GM12874 (cell line): ENCODE measurements at regions not wholly inside any gene's neighbourhood (a gene's known extent, or its start where the extent isn't known, plus 50 kb on each side); places are given as distances from the start of the nearest gene placed in this dataset.

Source experiments
- TF ChIP-seq, protein P1 (sequence below): IDR thresholded peaks from 2 replicates; pipeline ENCODE4 v1.5.1; 2011; ENCODE audit warnings: low read depth, mild to moderate bottlenecking, control low read depth, low read length, moderate library complexity; ENCODE audit not compliant: insufficient read depth

DNA sequence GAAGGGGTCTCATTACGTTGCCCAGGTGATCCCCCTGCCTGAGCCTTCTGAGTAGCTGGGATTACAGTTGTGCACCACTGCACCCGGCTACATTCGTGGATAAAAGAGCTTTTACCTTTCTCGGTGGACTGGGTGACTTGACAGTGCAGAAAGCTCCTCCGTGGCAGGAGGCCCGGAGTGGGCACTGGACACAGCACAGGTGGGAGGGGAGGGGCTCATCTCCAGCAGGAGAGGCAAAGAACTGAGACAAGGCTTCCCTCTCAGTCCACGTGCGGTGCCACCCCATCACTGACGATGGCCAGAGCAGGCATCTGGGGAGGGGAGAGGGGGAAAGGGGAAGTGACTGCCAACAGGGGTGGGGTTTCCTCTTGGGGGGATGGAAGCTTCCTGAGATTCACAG, 118.4 kb downstream of the SHANK2 start:
- TF ChIP-seq, protein P1, sequence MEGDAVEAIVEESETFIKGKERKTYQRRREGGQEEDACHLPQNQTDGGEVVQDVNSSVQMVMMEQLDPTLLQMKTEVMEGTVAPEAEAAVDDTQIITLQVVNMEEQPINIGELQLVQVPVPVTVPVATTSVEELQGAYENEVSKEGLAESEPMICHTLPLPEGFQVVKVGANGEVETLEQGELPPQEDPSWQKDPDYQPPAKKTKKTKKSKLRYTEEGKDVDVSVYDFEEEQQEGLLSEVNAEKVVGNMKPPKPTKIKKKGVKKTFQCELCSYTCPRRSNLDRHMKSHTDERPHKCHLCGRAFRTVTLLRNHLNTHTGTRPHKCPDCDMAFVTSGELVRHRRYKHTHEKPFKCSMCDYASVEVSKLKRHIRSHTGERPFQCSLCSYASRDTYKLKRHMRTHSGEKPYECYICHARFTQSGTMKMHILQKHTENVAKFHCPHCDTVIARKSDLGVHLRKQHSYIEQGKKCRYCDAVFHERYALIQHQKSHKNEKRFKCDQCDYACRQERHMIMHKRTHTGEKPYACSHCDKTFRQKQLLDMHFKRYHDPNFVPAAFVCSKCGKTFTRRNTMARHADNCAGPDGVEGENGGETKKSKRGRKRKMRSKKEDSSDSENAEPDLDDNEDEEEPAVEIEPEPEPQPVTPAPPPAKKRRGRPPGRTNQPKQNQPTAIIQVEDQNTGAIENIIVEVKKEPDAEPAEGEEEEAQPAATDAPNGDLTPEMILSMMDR, result no peak

DNA sequence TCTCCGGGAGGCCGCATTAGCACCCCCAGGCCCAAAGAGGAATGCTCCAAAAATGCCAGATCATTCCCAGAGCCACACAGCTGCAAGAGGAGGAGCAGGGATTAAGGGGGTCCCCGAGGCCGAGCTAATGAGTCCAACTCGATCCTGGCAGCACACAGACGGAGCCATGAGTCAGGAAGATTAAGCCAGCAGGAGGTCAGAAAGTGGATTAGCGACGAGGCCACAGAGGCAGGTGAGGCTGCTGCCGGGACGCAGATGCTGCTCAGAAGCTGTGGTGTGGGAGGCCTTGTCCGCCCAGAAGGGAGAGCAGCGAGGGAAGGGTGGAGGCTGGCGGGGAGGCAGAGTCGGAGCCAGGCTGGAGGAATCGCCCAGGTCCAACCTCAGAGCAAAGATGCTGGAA, 120.5 kb downstream of the SHANK2 start:
- TF ChIP-seq, protein P1, result no peak

DNA sequence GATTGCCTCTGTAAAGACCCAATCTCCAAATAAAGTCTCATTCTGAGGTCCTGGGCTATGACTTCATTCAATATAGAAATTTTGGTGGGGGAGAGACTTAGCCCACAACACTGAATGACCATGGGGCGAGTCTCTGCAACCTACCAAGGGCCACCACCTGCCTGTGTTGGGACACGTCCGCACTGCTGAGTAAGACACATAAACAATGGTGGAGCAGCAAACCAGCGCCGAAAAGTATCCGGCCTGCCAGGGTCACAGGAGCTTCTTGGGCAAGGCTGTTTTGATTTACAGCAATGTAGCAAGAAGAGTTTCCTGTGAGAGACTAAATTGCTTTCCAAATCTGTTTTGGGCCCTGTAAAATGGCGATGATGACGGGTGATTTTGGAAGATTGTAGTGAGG, 122.3 kb downstream of the SHANK2 start:
- TF ChIP-seq, protein P1, result no peak

DNA sequence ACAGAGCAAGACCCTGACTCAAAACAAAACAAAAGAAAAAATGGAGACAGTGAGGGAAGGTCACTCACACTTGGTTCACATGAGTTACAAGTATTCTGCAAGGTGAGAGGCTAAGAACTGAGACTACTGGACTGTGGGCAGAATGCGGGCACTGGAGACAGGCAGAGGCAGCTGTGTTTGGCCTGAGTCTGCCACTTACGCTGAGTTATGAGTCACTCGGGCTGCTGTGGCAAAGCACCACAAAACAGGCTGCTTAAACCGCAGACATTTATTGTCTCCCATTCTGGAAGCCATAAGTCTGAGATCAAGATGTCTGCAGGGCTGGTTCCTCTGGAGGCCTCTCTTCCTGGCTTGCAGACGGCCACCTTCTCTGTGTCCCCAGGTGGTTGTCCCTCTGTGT, 122.8 kb downstream of the SHANK2 start:
- TF ChIP-seq, protein P1, result no peak

DNA sequence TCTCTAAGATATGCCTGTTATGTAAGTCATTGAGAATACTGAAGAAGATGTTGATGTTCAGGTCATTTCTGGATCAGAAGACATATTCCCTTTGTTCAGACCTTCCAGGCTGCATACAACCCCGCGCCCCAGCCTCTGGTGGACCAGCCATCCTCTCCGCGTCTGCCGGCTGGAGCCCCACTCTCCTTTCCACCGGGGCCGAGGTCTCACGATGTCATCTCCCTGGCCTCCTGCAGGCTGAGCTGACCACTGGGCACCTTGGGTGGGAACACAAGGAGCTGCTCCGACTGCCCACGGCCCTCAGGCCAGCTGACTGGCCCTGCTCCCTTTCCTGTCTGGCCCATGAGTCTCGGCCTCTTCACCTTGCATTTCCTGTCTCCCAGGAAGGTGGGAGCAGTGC, 124.6 kb downstream of the SHANK2 start:
- TF ChIP-seq, protein P1, result no peak

DNA sequence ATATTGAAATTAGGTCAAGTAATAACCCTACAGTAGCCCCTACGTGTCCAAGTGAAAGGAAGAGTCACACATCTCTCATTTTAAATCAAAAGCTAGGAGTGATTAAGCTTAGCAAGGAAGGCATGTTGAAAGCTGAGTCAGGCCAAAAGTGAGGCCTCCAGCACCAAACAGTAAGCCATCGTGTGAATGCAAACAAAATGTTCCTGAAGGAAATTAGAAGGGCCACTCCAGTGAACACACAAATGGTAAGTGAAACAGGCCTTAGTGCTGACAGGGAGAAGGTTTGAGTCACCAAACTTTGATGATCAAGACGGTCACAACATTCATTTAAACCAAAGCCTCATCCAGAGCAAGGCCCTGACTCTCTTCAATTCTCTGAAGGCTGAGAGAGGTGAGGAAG, 127.2 kb downstream of the SHANK2 start:
- TF ChIP-seq, protein P1, result no peak

DNA sequence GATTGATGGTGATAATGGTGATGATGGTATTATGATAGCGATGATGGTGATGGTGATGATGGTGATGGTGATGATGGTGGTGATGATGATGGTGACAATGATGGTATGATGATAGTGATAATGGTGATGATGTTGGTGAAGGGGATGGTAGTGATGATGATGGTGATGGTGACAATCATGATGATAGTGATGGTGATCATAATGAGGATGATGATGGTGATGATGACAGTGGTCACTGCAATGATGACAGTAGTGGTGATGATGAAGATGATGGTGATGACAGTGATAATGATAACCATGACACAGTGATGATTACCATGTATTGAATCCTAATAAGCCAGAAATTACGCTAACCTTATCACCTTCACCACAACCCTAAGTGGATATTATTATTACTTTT, 128.2 kb downstream of the SHANK2 start:
- TF ChIP-seq, protein P1, result no peak

DNA sequence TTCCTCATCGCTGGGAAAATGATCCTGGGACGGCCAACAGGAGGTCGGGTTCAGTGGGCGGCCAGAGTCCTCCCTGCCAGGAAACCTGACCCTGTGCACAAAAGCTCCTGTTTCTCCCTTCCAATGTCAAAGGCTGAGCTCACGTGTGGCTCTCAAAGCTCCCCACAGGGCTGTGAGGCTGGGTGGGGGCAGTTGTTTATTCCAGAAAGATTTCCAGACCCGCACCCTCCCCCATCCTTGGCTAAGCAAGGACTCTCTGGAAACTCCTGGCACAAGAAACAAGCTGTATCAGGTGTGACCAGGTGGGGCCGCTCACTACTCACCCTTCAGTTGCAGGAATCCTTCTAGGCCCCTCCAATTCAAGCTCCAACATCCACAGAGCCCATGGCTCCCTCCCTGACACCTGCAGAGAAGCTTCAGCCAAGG, 131.9 kb downstream of the SHANK2 start:
- TF ChIP-seq, protein P1, result peak; percentile 36
